CD14-positive monocyte (primary cell): ENCODE measurements at regions not wholly inside any gene's neighbourhood (a gene's known extent, or its start where the extent isn't known, plus 50 kb on each side); places are given as distances from the start of the nearest gene placed in this dataset.

ENCODE experiments used
- DNase-seq, 3 donors: peaks; one replicate each; pipeline ENCODE4 v3.0.0-alpha.2; 2011 to 2022
- H2AFZ ChIP-seq: 2 replicates; pipeline ENCODE4 v1.6.0; 2012; ENCODE audit warnings: mild to moderate bottlenecking, low read depth, low read length, inconsistent platforms; ENCODE audit not compliant: insufficient read depth, poor library complexity, severe bottlenecking
- H3K27ac ChIP-seq, 2 donors: 1 replicate in 1 of 2; 2 replicates in 1 of 2; pipeline ENCODE4 v1.5.1; 2012 to 2013; ENCODE audit warnings: low read length in 2 of 2, control low read depth in 1 of 2, inconsistent platforms in 1 of 2, low read depth in 1 of 2, mild to moderate bottlenecking in 1 of 2
- H3K27me3 ChIP-seq, 2 donors: one replicate each; pipeline versions ENCODE4 v1.6.0 to v1.6.1; 2011 to 2013; ENCODE audit warnings: low read length in 2 of 2; ENCODE audit not compliant: control insufficient read depth in 2 of 2, insufficient read depth in 2 of 2
- H3K36me3 ChIP-seq, 2 donors: replicated peaks in 1 of 2; 1 replicate in 1 of 2; 2 replicates in 1 of 2; pipeline versions ENCODE4 v1.5.1 to v1.6.1; 2012 to 2013; ENCODE audit warnings: low read length in 2 of 2, control low read depth in 1 of 2, inconsistent platforms in 1 of 2, mild to moderate bottlenecking in 1 of 2; ENCODE audit not compliant: insufficient read depth in 2 of 2, control insufficient read depth in 1 of 2
- H3K4me1 ChIP-seq, 2 donors: 1 replicate in 1 of 2; 2 replicates in 1 of 2; pipeline versions ENCODE4 v1.5.1 to v1.6.1; 2012 to 2013; ENCODE audit warnings: low read length in 2 of 2, control low read depth in 1 of 2, inconsistent platforms in 1 of 2, mild to moderate bottlenecking in 1 of 2, moderate library complexity in 1 of 2; ENCODE audit not compliant: insufficient read depth in 2 of 2, control insufficient read depth in 1 of 2
- H3K4me2 ChIP-seq: replicated peaks from 2 replicates; pipeline ENCODE3; 2012; ENCODE audit warnings: low read length, moderate library complexity, mild to moderate bottlenecking; ENCODE audit not compliant: poor library complexity, severe bottlenecking; ENCODE audit errors: extremely low read depth
- H3K4me3 ChIP-seq, 3 experiments: fragments of 200-600 bp in 1 of 3; sonication (generic) in 1 of 3; replicated peaks in 1 of 3; 1 replicate in 2 of 3; 2 replicates in 1 of 3; pipeline ENCODE4 v1.5.1; 2011 to 2013; ENCODE audit warnings: low read length in 3 of 3, mild to moderate bottlenecking in 3 of 3, control low read depth in 2 of 3, low read depth in 2 of 3, inconsistent platforms in 1 of 3, moderate library complexity in 1 of 3
- H3K79me2 ChIP-seq: 2 replicates; pipeline ENCODE4 v1.6.0; 2012; ENCODE audit warnings: mild to moderate bottlenecking, control low read depth, inconsistent platforms, low read length, moderate library complexity; ENCODE audit not compliant: insufficient read depth
- H3K9ac ChIP-seq: 2 replicates; pipeline ENCODE4 v1.6.0; 2017; ENCODE audit warnings: low read length, mild to moderate bottlenecking; ENCODE audit not compliant: insufficient read depth, poor library complexity, severe bottlenecking
- H3K9me3 ChIP-seq, 2 donors: replicated peaks in 1 of 2; 1 replicate in 1 of 2; 2 replicates in 1 of 2; pipeline versions ENCODE4 v1.5.1 to v1.6.1; 2012 to 2013; ENCODE audit warnings: low read length in 2 of 2, control low read depth in 1 of 2; ENCODE audit not compliant: control insufficient read depth in 1 of 2, insufficient read depth in 1 of 2
- H4K20me1 ChIP-seq: 2 replicates; pipeline ENCODE4 v1.6.0; 2012; ENCODE audit warnings: mild to moderate bottlenecking, low read length, control low read depth, moderate library complexity; ENCODE audit not compliant: insufficient read depth
- H3K27ac Mint-ChIP-seq, 7 donors: one replicate each; pipeline ENCODE4 v1.8.0; 2020; ENCODE audit warnings: mild to moderate bottlenecking in 7 of 7, mixed read lengths in 7 of 7, moderate library complexity in 6 of 7, inconsistent platforms in 2 of 7
- H3K27me3 Mint-ChIP-seq, 3 donors: one replicate each; pipeline ENCODE4 v1.8.0; 2021 to 2022; ENCODE audit warnings: low read depth in 3 of 3, mild to moderate bottlenecking in 3 of 3, mixed read lengths in 3 of 3, moderate library complexity in 3 of 3, inconsistent platforms in 1 of 3
- H3K36me3 Mint-ChIP-seq, 2 donors: one replicate each; pipeline ENCODE4 v1.8.0; 2020; ENCODE audit warnings: mixed read lengths in 2 of 2, inconsistent platforms in 1 of 2, mild to moderate bottlenecking in 1 of 2
- H3K4me1 Mint-ChIP-seq: one replicate; pipeline ENCODE4 v1.8.0; 2020; ENCODE audit warnings: mild to moderate bottlenecking, mixed read lengths
- H3K4me3 Mint-ChIP-seq, 2 donors: one replicate each; pipeline ENCODE4 v1.8.0; 2020; ENCODE audit warnings: mild to moderate bottlenecking in 2 of 2, mixed read lengths in 2 of 2, moderate library complexity in 1 of 2
- H3K9me3 Mint-ChIP-seq, 7 donors: one replicate each; pipeline ENCODE4 v1.8.0; 2020 to 2022; ENCODE audit warnings: mixed read lengths in 7 of 7, mild to moderate bottlenecking in 6 of 7, moderate library complexity in 6 of 7, inconsistent platforms in 2 of 7
- CTCF ChIP-seq: fragments of 200-600 bp; IDR thresholded peaks from one replicate; pipeline ENCODE4 v1.8.0; 2022; ENCODE audit warnings: antibody characterized with exemption, mild to moderate bottlenecking
- WGBS: methylation state at CpG from one replicate; pipeline ENCODE4 v1.1.5; 2013; ENCODE audit warnings: missing lambda C conversion rate; ENCODE audit not compliant: insufficient coverage; 5-methylcytosine and 5-hydroxymethylcytosine counted together
- intact Hi-C, 2 donors: fragments of 100-400 bp; cut with micrococcal nuclease; formaldehyde crosslinking; loops; one replicate each; pipeline versions ENCODE4 v1.15.0 to v1.15.1; 2023

- H3K4me3 Mint-ChIP-seq: no peak overlapping the region
- Histone ChIP-seq H3K27me3 (no peaks in the 10 kb centered on the region), H4K20me1 (no peaks in the 10 kb centered on the region), H3K4me1 (no peaks in the 10 kb centered on the region), H3K79me2 (no peaks in the 10 kb centered on the region), H3K36me3 (no peaks in the 10 kb centered on the region), H3K9ac (no peak overlapping the region), H3K4me2 (no peak overlapping the region), H3K9me3 (no peaks in the 10 kb centered on the region), H3K27ac (no peak overlapping the region), H3K4me3 (no peak overlapping the region), H2AFZ (no peak overlapping the region)
- TF ChIP-seq CTCF: no peak
- peaks cover 2 to 14% (median 5%) of the 10 kb centered on the region in 3 donors for H3K27me3 Mint-ChIP-seq
- DNase-seq: no peak
- H3K27ac Mint-ChIP-seq: no peak overlapping the region
- intact Hi-C loops: no loop called here
- no peaks in the 10 kb centered on the region for H3K36me3 Mint-ChIP-seq
- H3K9me3 Mint-ChIP-seq: no peaks in the 10 kb centered on the region
- WGBS: no CpG with 5 or more reads among the region's 2 CpGs
- no peaks in the 10 kb centered on the region for H3K4me1 Mint-ChIP-seq
Observed at GRCh38 chr1:90562892-90563291, 154.2 kb downstream of the BARHL2 start.

GRCh38 chr1:90561911-90562310 is 155.2 kb downstream of the BARHL2 start:
- H3K27me3 Mint-ChIP-seq: peaks cover 2 to 11% (median 5%) of the 10 kb centered on the region in 3 donors

More at GRCh38 chr1:90561911-90562310, 155.2 kb downstream of the BARHL2 start:
- Histone ChIP-seq H3K27me3 (no peaks in the 10 kb centered on the region), H3K9me3 (no peaks in the 10 kb centered on the region), H2AFZ (no peak overlapping the region), H3K27ac (no peak overlapping the region), H3K9ac (no peak overlapping the region), H3K79me2 (no peaks in the 10 kb centered on the region), H3K4me1 (no peaks in the 10 kb centered on the region), H4K20me1 (no peaks in the 10 kb centered on the region), H3K4me2 (no peak overlapping the region), H3K4me3 (no peak overlapping the region), H3K36me3 (no peaks in the 10 kb centered on the region)
- TF ChIP-seq CTCF: no peak
- Mint-ChIP-seq H3K4me1 (no peaks in the 10 kb centered on the region), H3K9me3 (no peaks in the 10 kb centered on the region), H3K27ac (no peak overlapping the region), H3K4me3 (no peak overlapping the region), H3K36me3 (no peaks in the 10 kb centered on the region)
- intact Hi-C loops: no loop called here
- no CpG with 5 or more reads among the region's 3 CpGs for WGBS
- no peak for DNase-seq
